HG03066 (cell line): ENCODE measurements at regions not wholly inside any gene's neighbourhood (a gene's known extent, or its start where the extent isn't known, plus 50 kb on each side); places are given as distances from the start of the nearest gene placed in this dataset.

Experiments used
- ATAC-seq: cut with Tn5 transposase; IDR thresholded peaks from one replicate; pipeline ENCODE4 v1.9.1; 2021; ENCODE audit warnings: low read depth; ENCODE audit not compliant: unreplicated experiment

DNA sequence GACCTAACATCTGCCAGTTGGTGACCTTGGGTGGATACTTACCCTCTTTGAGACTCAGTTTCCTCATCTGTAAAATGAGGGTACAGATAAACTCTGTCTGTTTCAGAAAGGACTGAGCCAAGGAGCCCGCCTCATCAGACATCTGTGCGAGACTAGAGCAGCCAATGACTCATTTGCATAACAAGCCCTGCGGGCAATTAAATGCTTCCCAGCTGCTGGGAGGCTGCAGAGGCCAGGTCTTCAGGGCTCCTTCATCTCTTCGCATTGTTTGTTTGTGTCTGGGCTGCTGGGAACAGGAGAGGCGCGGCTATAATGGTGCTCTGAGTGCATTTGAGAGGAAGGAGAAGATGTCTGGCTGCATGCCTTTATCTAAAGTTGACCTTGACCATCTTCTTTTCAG, 85.0 kb downstream of the ADRA2C start:
- ATAC-seq = no peak

DNA sequence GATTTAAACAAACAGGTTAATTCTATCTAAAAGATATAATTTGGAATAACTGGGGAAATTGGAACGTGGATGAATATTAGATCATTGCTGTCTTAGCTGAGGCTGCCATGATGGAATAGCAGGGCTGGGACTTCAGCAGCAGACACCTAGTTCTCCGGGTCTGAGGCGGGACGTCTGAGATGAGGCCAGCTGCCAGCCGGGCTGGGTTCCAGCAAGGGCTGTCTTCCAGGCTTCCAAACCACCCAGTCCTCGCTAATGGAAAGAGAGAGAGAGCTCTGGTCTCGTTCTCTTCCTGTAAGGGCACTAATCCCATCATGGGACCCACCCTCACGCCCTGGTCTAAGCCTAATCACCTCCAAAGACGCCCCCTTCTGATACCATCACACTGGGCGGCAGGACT, 85.7 kb downstream of the ADRA2C start:
- no peak for ATAC-seq

DNA sequence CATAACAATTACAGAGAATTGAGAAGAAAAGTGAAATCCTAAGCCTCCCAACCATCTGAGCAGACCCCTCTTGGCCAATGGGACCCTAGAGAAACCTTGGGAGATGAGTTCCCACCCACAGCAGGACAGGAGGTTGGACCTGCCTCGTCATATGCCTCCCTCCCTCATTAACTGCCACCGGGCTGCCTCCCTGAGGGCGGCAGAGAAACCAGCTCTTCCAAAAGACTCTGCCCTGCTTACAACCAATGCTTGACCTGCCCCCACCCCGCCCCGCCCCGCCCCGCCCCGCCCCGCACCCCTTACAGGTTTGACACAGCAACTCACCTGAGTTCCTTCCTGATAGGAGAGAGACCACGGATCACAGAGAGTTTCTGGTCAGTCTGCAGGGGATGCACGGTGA, 86.1 kb downstream of the ADRA2C start:
- ATAC-seq = no peak

DNA sequence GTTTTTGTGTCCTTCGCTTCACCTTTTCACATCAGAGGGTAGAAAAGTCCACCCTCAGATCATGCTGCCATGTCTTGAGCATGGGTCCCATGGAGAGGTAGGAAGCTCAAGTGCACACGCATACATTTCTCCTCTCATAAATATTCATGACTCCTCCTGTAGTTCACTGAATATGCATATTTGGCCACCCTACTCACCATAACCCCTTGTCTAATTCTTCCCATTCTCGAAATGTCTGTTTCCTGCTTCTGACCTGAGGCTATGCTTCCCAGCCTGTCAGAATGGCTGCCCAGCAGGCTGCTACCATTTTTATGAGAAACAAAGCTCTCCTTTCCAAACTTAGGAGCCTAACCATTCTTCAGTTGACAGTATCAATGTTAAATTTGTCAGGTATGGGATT, 86.5 kb downstream of the ADRA2C start:
- ATAC-seq = no peak

DNA sequence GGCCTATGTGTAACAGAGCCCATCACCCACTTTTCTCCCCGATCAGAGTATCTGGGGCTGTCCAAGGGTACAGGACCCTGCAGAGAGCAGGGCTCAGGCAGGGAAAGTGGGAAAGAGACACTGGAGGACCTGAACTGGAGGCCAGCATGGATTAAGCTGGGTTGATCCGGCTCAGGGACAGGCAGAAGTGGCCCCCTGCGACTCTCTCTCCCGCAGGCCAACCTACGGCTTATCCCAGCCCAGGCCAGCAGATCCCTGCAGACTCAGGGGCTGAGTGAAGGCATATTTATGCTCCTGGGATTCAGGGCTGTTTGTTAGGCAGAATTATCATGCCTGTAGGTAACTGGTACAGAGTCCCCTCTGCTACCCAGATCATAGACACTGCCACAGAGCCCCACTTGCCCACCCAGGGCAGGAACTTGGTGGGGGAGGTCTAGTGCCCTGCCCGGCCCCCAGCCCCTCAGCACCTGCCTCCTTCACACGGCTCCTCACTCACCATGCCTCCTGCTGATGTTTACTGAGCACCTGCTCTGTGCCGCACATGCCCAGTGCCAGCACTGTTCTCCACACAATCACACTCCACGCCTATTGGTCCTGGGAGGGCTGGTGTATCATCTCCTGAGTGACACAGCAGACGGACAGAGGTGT, 87.3 kb downstream of the ADRA2C start:
- ATAC-seq = no peak

DNA sequence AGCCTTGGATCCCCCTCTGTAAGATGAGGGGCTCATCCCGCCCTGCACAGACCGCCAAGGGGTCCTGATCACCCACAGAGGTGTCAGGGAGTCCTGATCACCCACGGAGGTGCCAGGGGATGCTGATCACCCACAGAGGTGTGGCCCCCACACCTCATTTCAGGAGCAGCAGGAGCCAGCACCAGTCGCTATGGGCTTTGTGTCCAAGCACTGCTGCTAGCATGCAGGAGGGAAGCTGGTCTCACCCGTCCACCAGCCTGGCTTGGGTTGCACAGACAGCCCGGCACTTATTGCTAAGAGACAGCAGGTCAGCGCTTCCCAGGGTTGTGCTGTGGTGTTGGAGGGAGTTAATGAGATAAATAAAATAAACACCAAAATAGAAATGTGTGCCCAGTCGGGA, 88.5 kb downstream of the ADRA2C start:
- no peak for ATAC-seq

DNA sequence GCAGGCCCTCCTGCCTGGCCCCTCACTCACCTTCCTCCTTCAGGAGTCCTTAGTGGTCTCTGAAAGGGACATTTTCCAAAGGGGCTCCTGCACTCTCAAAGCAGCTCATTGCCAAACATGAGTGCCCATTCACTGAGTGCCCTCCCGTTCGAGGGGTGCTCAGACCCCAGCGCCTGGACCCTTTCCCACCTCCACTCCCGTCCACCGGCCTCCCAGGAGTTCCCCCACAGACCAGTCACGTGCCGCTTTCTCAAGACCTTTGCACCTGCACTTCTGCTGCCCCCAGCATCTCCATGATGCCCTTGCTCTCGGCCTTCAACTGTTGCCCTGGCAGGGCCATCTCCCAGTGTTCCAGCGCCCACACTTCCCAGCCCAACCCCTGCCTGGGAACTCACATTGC, 89.5 kb downstream of the ADRA2C start:
- ATAC-seq = no peak

DNA sequence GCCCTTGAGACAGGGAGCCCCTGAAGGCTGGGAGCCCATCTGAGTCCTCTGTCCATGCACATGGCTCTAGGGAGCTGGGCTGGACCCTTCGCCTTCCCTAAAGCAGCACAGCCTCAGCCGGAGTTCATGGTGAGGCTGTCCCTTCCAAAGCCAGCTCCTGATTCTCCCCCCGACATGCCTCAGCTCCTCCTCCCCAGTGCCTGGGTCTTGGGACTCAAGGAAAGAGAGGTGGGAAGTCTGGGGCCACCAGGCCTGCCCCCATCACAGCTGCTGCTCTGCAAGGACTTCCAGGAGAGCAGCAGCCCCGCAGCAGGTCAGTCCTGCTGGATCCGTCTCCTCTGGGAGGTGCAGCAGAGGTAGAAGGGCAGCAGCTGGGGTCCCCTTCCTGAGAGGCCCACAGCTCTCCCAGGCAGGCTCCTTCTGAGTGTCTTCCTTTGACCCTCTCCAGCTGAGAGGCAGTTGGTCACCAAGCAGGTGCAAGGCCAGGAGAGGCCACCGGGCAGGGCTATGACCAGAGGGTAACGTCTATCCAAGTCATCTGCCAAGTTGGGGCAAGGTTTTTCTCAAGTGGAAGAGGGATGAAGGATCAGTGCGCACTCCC, 90.5 kb downstream of the ADRA2C start:
- ATAC-seq = no peak

DNA sequence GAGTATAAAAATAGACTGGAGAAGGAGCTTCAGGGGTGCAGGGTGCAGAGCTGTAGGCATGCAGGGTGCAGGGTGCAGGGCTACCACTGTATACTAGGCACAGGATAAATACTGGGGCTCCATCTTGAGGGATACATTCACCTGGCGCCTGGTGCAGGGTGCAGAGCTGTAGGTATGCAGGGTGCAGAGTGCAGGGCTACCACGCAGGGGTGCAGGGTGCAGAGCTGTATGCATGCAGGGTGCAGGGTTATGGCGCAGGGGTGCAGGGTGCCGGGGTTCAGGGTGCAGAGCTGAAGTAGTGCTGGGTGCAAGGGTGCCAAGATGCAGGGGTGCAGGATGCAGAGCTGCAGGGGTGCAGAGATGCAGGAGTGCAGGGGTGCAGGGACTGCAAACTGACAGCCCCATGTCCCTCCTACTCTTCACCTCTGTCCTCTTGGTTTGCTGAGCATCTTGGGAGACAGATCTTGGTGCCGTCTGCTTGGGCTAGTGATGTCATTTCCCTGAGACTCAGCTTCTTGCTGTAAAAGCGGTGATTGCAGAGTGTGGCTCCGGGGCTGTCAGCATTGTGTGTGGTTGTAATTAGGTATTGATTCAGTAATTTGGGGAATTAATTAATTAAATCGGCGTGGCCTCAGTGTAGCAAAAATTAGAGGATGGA, 91.2 kb downstream of the ADRA2C start:
- ATAC-seq = no peak

DNA sequence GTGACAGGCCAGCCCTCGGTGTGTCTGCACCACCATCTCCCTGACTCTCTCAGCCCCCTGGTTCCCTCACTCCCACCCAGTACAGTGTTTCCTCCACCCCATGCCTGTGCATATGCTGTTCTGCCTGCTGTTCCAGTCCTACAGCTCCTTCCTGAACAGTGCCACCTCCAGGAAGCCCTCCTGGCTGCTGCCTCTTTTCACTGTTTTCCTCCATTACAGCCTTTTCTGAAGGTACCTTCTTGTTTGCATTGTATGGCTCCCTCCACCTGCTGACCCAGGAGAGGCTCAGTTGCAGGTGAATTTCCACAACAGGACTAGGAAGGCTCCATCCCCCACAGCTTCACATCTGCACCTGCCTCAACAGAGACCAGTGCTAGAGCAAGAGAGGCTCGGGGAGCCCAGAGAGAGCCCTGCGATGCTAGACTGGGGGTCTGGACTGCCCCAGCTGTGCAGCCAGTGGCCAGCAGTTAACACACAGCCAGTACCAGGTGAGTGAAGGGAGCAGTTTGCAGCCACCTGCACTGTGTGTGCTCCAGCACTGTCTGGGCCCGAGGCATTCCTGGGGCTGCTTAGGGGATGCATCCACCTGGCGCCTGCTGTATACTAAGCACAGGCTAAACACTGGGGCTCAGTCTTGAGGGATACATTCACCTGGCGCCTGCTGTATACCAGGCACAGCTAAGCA, 92.0 kb downstream of the ADRA2C start:
- no peak for ATAC-seq

DNA sequence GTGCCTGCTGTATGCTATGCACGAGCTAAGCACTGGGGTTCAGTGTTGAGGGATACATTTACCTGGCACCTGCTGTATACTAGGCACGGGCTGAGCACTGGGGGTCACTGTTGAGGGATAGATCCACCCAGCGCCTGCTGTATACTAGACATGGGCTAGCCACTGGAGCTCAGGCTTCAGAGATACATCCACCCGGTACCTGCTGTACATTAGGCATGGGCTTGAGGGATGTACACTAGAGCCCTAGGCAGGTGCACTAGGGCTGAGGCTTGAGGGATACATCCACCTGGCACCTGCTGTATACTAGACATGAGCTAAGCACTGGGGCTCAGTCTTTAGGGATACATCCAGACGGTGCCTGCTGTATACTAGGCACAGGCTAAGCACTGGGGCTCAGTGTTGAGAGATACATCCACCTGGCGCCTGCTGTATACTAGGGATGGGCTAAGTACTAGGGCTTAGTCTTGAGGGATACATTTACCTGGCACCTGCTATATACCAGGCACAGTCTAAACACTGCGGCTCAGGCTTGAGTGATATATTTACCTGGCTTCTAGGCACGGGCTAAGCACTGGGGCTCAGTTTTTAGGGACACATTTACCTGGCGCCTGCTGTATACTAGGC, 92.7 kb downstream of the ADRA2C start:
- ATAC-seq = no peak

DNA sequence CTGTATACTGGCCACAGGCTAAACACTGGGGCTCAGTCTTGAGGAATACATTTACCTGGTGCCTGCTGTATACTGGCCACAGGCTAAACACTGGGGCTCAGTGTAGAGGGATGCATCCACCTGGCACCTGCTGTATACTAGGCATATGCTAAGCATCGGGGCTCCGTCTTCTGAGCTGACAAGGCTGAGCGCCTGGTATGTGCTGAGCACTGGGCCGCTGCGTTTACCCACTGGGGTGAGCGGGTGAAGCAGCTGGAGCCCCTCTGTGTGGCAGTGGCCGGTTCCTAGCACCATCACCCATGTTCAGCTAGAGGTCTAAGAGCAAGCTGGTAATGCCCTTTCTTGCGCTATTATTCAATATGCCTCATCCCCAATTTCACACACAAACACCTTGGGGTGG, 93.4 kb downstream of the ADRA2C start:
- no peak for ATAC-seq

DNA sequence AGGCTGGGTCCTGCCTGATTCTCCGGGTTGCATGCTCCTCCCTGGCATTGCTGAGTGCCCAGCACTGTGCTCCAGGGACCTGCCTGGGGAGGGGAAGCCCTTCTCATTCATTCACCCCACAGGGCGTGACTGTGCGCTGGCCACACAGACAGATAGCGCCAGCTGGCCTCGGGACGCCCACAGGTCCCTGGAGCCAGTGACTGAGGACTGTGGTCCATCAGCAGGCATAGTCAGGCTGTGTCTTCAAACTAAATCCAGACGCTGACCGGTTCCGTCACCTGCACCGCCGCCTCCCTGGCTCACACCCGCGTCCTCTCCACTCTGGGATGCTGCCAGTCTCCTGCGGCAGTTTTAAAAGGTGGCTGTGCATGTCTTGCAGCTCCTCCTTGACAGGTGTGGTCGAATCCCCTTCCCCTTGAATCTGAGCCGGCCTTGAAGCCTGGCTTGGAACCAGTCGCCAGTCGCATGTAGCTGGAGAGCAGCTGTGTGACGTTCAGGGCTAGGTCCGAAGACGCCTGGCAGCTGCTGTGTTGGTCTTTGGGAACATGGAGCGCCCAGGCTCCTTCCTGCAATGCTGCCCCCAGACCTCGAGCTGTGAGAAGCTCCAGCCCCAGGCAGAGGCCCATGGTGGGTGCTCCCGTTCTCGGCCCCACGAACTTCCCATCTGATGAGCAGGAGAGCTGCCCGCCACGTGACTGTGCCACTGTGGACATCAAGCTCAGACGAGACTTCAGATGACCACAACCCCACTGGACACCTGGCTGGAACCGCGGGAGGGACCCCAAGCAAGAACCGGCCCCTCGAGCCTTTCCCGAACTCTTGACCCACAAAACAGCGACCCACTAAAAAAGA, 94.1 kb downstream of the ADRA2C start:
- ATAC-seq = no peak

DNA sequence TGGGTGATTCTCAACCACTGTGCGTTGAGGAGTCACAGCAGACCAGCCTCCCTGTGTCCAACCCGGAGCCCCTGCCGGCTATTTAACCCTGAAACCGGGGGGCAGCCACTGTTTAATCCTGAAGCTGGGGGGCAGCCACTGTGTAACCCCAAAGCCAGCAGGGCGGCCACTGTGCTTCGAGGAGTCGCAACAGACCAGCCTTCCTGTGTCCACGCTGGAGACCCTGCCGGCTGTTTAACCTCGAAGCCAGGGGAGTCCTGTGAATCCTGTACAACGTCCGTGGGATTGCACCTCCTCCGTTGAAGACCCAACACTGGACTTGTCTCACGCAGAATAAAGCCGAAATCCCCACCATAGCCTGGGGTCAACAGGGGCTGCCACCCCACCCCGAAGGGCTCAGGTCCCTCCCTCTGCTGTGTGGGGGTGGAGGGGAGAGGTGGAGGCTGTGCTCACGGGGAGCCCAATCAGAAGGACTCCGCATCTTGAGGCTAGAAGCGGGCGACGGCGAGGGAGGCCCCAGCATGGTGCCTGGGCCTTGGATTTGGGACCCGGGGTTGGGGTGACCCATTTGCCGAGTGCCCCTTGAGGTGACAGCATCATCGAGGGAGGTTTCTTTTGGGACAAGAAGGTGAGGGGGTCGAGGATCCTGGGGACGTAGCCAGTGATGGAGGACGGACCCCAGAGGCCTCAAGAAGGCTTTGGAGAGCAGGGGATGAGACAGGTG, 94.9 kb downstream of the ADRA2C start:
- no peak for ATAC-seq

DNA sequence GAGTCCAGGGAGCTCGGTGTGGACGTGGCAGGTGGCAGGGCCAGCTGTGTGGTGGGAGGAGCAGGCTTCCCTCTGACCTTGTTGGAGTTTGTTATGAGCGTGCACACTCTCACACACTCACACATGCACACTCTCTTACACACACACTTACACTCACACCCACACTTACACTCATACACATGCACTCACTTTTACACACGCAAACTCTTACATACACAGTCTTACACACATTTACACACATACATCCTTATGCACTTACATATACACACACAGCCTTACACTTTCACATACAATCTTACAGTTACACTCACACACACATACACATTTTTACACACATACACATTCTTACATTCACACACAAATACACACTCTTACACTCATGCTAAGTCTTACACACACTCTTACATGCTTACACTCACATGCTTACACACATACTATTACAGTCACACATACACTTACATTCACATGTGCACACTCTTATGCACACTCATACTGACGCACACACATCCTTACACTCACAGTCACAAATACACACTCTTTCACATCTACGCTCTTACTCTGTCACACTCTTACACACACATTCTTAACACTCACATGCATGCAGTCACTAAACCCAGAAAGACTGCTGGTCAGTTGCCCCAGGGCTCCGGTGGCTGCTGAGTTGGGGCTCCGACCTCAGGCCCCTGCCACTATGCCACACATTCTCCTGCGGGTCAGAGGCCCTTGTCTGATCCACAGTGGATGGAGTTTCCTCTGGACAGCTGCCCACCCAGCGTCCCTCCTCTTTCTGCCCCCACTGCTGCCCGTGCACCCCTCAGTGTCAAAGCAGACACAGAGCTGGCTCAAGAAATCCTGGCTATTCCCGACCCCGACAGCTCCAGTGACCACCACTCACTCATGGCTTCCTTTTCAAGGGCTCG, 95.8 kb downstream of the ADRA2C start:
- no peak for ATAC-seq

DNA sequence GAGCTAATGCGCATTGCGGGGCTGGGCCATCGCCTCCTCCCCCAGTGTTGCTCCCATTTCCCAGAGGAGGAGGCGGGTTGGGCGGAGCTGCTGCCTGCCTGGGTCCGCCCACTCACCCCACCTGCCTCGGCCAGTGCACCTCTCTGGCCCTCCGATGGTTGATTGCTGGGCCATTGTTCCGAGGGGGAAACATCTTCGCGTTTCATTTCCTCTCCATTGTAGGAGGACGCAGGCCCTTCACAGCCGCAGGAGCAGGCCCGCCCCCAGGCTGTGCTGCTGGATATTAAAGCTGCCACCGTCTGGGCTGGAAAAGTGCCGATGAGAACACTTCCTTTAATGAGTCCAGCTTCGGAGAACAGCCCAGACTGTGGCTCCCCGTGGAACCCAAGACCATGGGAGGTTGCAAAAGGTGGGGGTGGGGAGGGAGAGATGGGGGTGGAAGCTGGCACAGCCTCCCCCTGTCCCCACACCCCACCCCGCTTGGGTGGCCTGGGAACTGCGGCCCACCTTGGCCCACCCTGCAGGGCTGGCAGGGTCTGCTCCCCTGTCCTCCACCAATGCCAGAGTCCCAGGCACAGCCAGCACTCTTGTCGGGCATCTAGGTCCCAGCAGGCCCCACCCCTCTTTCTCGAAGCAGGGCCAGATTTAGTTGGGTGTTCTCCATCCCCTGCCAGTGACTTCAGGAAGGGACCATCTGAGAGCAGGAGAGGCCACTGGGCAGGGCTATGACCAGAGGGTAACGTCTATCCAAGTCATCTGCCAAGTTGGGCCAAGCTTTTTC, 96.6 kb downstream of the ADRA2C start:
- no peak for ATAC-seq

DNA sequence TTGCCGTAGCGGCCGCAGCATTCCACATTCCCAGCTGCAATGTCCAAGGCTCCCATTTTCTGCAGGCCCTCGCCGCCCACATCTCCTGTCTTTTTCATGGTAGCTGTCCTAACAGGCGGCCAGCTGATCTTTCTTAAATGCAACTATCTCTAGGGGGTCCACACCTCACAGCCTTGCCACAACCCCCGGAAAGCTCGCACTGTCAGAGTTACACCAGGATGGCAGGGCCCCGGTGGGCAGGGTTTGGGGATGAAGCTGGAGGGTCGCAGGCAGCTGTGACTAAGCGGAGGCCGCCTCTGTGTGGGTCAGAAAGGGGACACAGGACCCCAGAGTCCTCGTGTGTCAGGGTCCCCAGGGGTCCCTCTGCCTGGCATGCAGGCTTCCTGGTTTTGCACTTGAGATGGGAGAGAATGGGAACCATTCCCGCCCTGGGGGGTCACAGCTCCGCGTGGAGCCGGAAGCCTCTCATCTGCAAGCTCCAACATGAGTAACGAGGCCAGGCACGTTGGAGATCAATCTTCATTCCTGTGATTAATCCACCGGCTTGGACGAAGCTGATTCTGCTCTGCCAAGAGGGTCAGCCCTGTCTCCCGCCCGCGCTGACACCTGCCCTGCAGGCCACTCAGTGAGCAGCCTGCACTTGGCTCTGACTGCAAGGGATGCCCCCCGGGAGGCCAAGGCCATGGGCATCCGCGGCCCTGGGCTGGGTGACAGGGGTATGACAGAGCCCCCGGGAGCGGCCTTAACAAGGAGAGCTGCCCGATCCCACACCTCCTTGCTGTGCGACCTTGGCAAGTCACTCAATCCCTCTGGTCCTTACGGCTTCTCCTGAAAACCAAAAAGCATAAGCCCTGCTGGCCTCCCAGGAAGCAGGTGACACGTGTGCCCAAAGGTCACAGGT, 97.9 kb downstream of the ADRA2C start:
- no peak for ATAC-seq
